ENCODE measurements at regions not wholly inside any gene's neighbourhood (a gene's known extent, or its start where the extent isn't known, plus 50 kb on each side); places are given as distances from the start of the nearest gene placed in this dataset.

DNA sequence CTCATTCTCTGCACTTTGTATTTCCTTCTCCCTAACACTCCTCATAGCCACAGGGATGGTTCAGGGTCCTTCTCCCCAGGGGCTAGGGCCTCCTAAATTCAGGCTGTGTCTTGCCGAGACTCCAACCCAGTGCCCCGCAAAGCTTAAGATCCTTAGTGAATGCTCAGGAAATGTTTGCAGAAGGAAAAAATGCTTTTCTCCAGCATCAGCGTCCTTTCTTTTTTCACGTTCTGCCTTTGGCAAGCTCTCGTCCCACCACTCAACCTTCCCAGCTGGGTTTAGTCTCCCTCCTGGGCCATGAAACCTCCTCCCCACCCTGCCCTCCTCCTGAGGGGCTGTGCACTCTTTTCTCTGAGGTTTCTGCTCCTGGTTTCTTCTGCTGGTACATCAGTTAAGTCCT lies 503.8 kb upstream of the B3GAT1 start:
- no peak for DNase-seq (ENCODE audit: low read depth in 4 of 4, low spot score in 3 of 4)

DNA sequence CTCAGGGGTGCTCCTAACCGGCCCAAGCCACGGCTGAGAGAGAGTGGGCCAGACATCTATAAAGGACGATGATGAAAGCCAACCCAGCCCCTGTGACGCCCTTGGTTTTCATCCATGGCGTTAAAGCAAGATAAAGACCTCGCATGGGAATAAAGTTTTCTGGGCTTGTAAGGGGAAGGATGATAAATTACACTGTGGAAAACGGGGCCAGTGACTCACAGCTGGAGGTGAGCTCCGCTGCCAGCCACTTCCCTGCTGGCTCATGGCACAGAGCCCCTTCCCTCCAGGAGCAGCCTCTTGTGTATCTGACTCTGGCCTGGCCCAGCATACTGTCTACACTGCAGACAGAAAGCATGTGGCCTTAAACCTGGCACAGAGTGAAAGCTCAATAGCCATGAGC lies 503.2 kb upstream of the B3GAT1 start:
- DNase-seq (ENCODE audit: low read depth in 4 of 4, low spot score in 3 of 4), result no peak

DNA sequence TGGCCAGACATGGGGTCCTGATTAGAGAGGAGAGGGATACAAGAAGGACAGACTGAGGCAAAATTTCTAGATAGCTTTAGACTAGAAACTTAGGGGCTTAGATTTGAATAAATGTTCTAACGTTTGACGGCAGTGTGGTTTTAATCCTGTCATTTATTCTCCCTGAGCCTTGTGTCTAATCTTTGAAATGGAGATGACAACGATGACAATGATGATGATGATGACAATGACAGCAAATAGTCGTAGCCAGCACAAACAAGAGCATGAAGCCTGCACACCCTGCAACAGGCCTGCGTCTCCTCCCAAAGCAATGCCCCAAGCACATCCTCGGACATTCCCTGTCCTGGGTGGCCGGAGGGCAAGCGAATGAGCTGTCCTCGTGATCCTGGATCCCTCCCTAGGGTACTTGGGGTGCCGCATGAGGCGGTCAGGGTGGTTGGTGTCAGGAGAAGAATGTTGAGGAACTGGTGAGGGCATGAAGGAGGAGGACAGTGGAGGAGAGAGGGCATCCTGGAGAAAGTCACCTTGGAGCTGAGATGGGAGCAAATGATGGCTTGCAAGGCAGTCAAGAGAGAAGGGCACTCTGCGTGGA lies 502.1 kb upstream of the B3GAT1 start:
- DNase-seq (ENCODE audit: low read depth in 4 of 4, low spot score in 3 of 4), result no peak

DNA sequence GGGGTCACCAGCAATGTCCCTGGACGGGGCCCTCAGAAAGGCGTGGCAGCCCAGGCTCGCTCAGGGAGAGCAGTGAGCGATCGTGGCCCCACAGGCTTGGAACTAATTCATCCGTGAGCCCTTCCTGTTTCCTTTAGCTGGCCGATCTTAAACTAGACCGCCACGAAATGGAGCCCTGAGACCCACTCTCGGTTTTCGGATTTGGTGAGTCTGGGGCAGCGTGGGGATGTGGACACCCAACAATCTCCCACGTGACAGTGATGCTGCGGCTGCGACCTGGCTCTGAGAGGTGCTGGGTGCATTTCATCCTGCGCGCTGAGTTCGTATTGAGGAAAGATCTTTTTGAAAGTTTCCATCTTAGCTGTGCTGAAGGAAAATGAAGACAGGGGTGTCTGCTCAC lies 501.3 kb upstream of the B3GAT1 start:
- DNase-seq (ENCODE audit: low read depth in 4 of 4, low spot score in 3 of 4), result no peak

DNA sequence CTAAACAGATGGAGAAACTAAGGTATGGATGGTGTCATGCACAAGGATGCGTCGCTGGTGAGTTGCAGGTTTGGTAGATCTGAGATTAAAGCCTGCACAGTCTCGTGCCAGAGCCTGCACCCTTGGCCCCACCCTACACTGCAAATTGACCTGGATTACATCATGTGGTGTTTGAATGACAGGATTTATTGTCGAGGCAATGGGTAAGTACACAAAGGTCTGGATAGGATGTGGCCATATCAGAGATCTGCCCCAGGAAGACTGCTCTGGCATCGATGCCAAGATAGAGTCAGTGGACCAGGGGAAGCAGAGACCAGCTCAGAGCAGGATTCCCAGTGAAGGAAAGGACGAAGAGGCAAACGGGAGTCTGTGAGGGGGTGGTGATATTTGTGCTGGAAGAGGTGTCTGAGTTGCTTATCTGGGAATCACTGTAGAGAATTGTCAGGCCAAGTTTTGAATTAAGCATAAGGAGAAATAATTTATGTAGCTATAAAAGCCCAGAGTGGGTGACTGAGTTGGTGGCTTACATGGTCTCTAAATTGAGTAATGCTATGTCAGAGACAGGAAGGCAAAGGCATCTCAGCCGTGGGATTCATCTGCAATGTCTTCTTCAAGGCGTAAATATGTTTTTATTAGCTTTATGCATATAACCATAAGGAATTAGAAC lies 499.6 kb upstream of the B3GAT1 start:
- DNase-seq (ENCODE audit: low read depth in 4 of 4, low spot score in 3 of 4), result no peak

DNA sequence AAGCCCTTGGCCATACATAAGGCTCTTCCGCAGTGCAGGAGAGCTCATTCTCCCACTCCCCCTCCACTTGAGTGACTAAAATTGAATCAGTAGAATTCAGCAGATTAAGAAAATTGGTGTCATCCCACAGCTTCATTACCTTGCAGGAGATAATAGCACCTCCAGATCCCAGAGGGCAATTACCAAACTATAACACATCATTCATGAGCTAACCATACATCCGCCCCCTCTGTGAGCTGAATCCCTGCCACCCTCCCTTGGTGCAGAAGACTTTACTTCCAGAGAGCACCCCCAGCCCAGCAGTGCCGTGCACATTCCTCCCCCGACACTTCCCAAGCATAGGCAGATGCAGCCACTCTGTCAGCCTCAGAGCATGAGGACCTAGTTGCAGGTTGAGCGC lies 496.5 kb upstream of the B3GAT1 start:
- DNase-seq (ENCODE audit: low read depth in 4 of 4, low spot score in 3 of 4), result no peak

DNA sequence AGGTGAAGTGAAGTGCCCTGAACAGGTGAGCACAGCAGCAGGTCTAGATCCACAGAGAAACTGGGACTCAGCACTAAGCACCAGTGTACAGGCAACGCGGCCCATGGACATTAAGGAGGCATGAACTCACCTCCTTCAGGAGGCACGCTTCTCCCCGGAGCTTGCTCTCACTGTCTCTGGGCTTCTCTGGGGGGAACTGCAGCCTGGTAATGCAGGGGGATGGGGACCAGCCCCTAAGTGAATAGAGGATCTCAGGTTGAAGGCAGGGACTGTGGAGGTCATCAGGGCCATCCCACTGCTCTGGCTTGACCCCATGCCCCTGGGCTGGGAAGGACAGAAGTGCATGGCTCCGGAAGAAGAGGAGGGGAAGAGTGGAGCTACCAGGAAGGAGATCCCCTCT lies 495.6 kb upstream of the B3GAT1 start:
- DNase-seq (ENCODE audit: low read depth in 4 of 4, low spot score in 3 of 4), result no peak

DNA sequence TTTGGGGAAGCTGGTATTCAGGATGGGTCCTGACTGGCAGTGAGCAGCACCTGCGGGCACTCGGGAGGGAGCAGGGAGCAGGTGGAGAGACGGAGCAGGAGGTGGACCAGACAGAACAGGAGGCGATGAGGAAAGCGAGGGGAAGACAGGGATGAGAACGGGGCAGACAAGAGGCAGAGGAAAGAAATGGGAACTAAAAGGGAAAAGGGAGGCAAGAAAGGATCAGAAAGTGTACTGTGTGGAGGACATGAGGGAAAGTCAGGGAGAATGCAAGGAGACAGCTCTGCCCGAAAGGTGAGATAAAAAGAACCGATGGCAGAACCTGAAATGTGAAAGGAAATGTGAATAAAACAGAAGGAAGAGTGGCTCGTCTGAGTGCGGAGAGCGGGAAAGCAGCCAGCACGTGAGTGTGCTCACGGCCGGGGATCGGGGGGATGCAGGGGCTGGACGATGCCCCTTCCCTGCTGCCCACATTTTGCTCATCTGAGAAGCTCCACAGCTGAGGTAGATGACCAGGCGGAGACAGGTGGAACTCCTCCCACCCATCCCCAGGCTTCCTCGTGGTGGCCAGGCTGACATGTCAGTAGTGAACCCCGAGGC lies 494.4 kb upstream of the B3GAT1 start:
- DNase-seq (ENCODE audit: low read depth in 4 of 4, low spot score in 3 of 4), result no peak

DNA sequence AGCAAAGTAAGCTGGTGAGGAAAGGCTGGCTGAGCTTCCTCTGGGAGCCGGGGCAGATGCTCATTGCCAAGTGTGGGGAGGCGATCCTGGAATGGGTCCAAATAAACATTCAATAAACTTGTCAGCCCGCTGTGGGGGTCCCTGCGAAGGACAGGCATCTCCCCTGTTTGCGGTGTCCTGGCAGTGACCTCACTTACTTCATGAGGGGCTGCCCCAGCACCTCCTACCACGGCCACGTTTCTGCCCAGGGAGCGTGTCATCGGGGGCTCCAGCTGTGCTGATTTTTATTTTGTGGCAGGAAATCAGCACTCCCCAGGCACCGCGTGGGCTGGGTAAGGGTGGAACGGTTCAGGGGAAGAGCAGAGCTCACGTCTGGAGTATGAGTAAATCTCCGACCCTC lies 493.9 kb upstream of the B3GAT1 start:
- DNase-seq (ENCODE audit: low read depth in 4 of 4, low spot score in 3 of 4), result no peak

DNA sequence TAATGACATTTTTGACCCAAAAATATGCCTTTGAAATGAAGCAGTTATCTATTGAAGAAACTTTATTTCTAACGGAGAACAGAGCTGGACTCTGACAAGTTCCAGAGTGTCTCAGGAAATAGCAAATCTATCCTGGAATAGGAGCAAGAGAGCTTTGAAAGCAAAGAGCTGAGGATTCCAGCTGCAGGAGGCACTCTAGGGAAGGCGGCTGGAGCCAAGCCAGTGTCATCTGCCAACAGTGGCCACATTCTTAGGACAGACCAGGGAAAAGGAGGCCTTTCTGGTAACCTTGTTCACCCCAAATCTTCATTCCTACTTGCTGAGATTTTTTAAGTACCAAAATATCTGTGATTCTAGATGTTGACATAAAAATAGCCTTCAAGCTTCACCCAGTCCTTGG lies 493.5 kb upstream of the B3GAT1 start:
- DNase-seq (ENCODE audit: low read depth in 4 of 4, low spot score in 3 of 4), result no peak

DNA sequence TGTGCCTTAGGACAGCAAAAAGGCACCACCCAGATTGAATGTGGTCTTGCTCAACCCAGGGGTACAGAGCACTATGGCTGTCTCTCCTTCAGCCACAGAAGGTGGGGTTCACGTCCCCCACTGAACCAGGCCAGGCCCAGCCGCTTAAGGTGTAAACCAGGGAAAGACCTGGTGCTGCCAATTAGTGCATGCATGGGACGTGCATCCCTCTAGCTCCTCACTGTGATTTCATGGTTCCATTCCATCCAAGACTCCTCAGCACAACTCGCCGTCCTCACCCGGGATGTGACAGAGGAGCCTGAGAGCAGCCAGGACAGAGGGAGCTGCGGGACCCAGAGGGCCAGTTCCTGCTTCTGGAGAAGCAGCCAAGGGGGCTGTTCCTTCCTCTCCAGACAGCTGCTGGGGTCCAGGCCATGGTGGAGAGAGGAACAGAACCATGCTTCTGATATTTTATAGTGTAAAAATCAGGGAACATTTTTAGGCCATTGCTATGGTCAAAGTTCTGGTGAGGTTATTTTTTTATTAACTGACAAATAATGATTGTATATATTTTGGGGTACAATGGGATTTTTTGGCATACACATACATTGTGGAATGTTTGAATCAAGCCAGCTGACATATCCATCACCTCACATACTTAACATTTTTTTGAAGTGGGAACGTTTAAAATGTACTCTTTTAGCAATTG lies 492.2 kb upstream of the B3GAT1 start:
- no peak for DNase-seq (ENCODE audit: low read depth in 4 of 4, low spot score in 3 of 4)

DNA sequence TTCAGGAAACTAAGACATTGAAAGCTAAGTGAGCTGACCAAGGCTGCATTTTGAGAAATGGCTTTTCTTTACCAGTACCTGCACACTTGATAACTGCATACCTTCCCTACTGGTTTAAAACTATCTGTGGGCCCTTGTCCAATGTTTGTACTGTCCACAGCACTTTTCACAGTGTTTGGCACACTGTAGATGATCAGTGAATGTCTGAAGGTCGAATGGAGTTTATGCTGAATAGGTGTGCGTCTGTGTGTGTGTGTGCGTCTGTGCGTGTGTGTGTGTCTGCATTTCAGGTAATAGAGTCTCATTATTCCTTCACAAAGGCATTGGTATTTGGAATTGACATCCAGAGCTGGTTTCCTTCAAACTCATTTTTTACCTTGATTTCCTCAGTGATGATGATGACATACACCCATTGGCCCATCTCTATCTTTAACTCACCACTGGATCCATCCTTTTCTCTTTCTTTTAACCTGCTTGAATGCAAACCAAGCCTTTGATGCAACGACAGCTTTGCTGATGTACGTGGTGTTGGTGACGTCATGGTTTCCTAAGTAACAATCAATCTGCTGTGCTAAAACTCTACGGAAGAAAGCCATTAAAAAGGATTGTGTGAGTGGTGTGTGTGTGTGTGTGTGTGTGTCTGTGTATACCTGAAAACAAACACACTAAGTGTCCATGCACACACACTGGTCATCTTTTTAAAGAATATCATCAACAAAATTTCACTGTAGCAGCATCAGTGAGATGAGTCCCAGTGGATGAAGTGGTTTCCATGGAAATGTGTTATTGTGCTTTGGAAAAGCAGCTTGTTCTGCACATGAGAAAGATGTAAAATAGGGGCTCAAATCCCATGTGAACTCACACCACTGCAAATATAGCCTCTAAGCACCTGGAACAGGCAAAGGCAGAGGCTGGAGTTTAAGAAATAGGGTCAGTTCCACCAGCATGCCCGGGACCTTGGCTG lies 490.2 kb upstream of the B3GAT1 start:
- no peak for DNase-seq (ENCODE audit: low read depth in 4 of 4, low spot score in 3 of 4)

DNA sequence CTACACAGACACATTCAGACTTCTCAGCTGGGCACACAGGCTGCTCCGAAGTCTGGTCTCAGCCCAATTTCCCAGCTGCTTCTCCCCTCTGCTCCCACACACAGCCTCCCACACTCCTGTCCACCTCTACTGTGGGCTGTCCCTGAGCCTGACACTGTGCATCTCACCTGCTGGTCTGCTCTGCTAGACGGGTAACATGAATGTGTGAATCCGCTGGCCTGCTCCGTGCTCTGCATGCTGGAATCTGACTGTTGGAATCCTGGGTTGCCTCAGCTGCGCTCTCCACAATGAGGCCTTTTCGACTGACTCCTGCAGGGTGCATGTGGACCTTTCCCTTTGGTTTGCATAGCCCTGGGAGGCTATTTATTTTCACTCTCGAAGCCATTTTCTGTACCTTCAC lies 489.5 kb upstream of the B3GAT1 start:
- no peak for DNase-seq (ENCODE audit: low read depth in 4 of 4, low spot score in 3 of 4)

DNA sequence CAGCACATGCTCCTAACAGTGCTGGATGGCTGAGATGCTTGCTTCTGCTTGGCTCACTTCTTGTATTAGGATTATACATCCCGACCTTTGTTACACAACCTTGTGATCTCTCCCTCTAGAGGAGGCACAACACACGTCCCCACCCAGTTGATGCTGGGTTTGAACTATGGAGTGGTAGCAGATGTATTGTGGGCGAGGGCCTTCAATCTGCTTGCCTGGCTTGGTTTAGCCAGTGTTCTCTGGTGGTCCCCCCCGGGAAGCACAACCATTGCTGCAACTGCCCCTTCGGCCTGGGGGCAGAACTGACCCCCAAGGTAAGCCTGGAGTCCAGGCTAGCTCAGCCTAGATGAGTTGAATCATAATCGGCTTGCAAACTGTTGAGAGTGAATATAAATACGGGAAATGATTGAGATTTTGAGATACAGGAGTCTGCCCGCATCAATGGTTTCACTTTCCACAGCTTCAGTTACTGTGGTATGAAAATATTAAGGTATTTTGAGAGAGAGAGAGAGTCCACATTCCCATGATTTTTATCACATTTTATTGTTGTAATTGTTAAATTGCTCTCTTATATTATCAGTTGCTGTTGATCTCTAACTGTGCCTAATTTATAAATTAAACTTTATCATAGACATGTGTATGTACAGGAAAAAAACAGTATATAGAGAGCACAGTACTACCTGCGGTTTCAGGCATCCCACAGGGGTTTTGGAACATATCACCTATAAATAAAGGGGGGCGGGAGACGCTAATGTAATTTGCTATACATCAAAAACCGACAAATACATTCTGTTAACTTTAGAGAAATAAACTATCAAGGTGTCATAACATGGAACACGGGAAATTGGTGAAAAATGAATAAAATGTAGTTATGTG lies 482.0 kb upstream of the B3GAT1 start:
- no peak for DNase-seq (ENCODE audit: low read depth in 4 of 4, low spot score in 3 of 4)

DNA sequence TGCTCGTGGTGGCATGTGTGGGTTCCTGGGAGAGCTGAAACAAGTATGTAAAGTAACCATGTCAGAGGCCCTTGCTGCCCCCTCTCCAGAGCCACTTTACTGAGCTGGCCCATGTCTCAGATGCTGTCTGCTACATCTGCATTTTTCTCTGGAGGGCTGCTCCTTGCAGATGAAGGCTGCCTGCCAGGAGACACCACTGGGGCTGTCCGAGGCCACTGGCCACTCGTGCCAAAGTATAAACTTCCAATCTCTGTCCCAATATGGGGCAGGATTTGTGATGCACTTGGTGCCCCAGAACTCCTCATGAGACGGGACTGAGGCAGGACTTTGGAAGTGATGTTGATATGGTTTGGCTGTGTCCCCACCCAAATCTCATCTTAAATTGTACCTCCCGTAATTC lies 478.4 kb upstream of the B3GAT1 start:
- no peak for DNase-seq (ENCODE audit: low read depth in 4 of 4, low spot score in 3 of 4)

DNA sequence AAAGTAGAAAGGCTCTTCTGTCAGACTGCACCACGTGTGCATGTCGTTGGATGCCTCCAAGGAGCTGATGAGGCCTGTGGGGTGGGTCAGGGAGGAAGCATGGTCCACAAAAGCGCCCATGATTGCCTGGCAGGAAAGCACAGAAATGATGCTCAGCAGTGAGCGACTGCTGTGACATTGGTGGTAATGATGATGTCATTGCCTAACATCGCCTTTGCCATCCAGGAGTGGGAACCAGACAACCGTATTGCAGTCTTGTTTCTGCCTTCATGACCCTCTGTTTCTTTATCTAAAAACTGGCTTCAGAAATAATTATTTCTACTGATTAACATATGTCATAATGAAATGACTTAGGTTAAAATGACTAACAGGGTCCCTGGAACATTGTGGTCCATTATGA lies 477.8 kb upstream of the B3GAT1 start:
- no peak for DNase-seq (ENCODE audit: low read depth in 4 of 4, low spot score in 3 of 4)

DNA sequence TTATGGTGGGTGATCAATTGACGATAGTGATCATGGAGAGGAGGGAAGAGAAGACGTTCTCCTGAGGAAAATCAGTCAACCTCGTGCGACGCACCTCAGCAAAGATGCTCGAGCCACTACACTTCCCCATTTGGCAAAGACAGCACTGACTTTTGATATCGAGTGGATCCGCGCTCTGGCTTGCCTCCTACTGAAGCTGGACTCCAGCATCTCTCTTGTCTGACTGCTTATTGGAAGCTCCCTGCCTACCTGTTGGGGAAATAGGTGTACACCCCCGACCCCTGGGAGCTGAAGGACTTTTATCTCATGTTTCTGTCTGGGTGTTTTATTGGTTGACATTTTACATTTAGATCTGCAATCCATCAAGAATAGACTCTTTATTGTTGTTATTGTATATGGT lies 476.8 kb upstream of the B3GAT1 start:
- no peak for DNase-seq (ENCODE audit: low read depth in 4 of 4, low spot score in 3 of 4)

DNA sequence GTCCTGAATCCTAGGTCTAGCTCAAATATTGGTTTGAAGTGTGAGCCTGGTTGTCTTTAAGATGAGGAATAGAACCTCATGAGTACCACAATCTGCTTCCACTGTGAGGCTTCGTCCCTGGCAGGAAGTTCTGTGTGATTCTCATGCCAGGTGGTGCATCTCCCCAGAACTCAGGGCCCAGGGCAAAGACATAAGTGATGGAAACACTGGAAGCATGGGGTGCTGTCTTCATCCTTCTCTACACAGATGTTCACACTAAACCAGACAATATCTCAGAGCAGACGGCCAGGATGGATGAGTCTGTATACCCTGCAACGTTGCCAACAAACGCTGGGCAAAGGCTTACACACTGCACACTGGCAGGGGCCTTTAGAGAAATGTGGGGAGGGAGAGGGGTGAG lies 475.9 kb upstream of the B3GAT1 start:
- DNase-seq (ENCODE audit: low read depth in 4 of 4, low spot score in 3 of 4), result no peak

DNA sequence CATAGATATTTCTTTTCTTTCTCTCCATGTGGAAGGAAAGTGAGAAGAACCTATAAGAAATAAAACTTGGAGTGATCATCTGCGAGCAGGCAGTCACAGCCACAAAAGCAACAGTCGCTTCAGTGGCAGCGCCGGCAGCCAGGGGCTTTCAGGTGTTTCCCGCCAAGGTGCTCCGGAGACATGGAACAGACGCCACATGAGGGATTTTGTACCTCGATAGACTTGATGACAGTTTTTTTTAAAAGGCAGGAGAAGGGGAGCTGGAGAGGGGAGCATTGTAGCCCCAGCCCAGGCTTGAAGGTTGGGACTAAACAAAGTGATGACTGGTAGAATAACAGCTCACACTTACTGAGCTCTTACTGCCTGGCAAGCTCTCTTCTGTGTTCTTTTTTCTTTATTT lies 471.4 kb upstream of the B3GAT1 start:
- no peak for DNase-seq (ENCODE audit: low read depth in 4 of 4, low spot score in 3 of 4)
